Activated naive CD4-positive, alpha-beta T cell treated with anti-CD3 and anti-CD28 coated beads for 36 hours (primary cell): ENCODE measurements at regions not wholly inside any gene's neighbourhood (a gene's known extent, or its start where the extent isn't known, plus 50 kb on each side); places are given as distances from the start of the nearest gene placed in this dataset.
"Not testable (repeated sequence)": the region's sequence is repeated elsewhere in the genome, so short reads cannot be mapped to it uniquely, and the experiment has no call there.

Source experiments
- CTCF ChIA-PET: fragments of 350-600 bp; sonication (Branson Sonifier 250); formaldehyde crosslinking; loops from one replicate; lab custom pipeline; 2021; ENCODE audit warnings: antibody characterized with exemption; lab: Charles Lee
- DNase-seq: peaks from one replicate; pipeline ENCODE4 v3.0.0-alpha.2; 2020
- H3K27ac Mint-ChIP-seq: one replicate; pipeline ENCODE4 v1.8.0; 2021; ENCODE audit warnings: mild to moderate bottlenecking, mixed read lengths
- H3K27me3 Mint-ChIP-seq: one replicate; pipeline ENCODE4 v1.8.0; 2021; ENCODE audit warnings: low read depth, mixed read lengths
- H3K36me3 Mint-ChIP-seq: one replicate; pipeline ENCODE4 v1.8.0; 2021; ENCODE audit warnings: low read depth, mixed read lengths
- H3K4me1 Mint-ChIP-seq: one replicate; pipeline ENCODE4 v1.8.0; 2021; ENCODE audit warnings: low read depth, mixed read lengths
- H3K4me3 Mint-ChIP-seq: one replicate; pipeline ENCODE4 v1.8.0; 2021; ENCODE audit warnings: mild to moderate bottlenecking, moderate library complexity, mixed read lengths
- H3K9me3 Mint-ChIP-seq: one replicate; pipeline ENCODE4 v1.8.0; 2021; ENCODE audit warnings: mixed read lengths
- intact Hi-C: fragments of 100-400 bp; cut with micrococcal nuclease; formaldehyde crosslinking; loops from one replicate; pipeline ENCODE4 v1.15.1; 2023

DNA sequence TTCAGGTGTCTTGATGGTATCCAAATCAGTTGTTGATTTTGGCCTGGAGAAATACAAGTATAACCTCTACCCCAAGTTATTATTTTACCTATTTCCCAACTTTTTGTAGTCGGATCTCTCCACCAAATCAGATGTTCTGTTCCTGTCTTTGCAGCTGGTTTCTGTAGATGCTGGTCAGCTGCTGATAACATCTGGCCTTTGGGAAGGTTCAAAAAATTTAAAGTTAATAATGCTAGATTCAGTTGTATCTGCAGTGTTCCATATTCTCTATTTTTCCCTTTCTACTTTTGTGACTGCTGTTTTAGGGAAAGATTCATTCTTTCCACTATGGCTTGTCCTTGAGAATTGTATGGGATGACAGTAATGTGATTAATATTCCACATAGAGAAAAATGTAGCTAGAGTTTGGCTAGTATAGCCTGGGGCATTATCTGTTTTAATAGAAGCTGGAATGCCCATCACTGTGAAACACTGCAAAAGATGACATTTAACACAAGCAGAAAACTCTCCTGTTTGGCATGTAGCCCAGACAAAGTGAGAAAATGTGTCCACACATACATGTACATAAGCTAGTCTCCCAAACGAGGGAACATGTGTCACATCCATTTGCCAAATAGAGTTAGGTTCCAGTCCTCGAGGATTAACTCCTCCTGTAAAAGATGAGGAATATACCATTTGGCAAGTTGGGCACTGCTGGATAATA, 99.2 kb downstream of the ZNF100 start:
- DNase-seq, H3K4me3 Mint-ChIP-seq, H3K4me1 Mint-ChIP-seq, intact Hi-C loops, H3K27ac Mint-ChIP-seq, H3K27me3 Mint-ChIP-seq, CTCF ChIA-PET, H3K9me3 Mint-ChIP-seq, H3K36me3 Mint-ChIP-seq: not testable (repeated sequence)

DNA sequence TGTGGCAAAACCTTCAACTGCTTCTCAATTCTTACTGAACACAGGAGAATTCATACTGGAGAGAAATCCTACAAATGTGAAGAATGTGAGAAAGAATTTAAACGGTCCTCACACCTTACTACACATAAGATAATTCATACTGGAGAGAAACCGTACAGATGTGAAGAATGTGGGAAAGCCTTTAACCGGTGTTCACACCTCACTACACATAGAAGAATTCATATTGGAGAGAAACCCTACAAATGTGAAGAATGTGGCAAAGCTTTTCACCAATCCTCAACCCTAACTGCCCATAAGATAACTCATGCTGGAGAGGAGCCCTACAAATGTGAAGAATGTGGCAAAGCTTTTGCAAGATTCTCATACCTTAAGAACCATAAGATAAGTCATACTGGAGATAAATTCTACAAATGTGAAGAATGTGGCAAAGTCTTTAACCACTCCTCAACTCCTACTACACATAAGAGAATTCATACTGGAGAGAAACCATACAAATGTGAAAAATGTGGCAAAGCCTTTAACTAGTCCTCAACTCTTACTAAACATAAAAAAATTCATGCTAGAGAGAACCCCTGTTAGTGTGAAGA, 111.7 kb downstream of the ZNF100 start:
- H3K4me3 Mint-ChIP-seq = no peak overlapping the region
- no peaks in the 10 kb centered on the region for H3K4me1 Mint-ChIP-seq
- DNase-seq = no peak
- CTCF ChIA-PET = no interaction called here
- H3K27ac Mint-ChIP-seq = no peak overlapping the region
- H3K27me3 Mint-ChIP-seq = no peaks in the 10 kb centered on the region
- peaks cover 19% of the 10 kb centered on the region for H3K9me3 Mint-ChIP-seq
- peaks cover 12% of the 10 kb centered on the region for H3K36me3 Mint-ChIP-seq
- intact Hi-C loops = no loop called here

DNA sequence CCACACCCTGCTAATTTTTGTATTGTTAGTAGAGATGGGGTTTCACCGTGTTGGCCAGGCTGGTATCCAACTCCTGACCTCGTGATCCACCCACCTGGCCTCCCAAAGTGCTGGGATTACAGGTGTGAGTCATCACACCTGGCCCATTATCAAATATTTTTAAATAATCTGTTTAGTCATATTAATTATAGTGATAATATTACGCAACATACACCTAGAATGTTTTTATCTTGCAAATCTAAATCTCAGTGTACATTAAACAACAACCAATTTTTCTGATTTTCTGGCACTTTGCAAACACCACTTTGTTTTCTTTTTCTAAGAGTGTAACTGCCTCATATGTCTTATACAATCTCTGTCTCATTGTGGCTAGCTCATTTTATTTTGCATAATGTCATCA, 115.9 kb downstream of the ZNF100 start:
- CTCF ChIA-PET, H3K4me1 Mint-ChIP-seq, DNase-seq, H3K27ac Mint-ChIP-seq, intact Hi-C loops, H3K4me3 Mint-ChIP-seq, H3K27me3 Mint-ChIP-seq: not testable (repeated sequence)
- Mint-ChIP-seq H3K9me3 (peaks cover 33% of the 10 kb centered on the region), H3K36me3 (peaks cover 16% of the 10 kb centered on the region)

DNA sequence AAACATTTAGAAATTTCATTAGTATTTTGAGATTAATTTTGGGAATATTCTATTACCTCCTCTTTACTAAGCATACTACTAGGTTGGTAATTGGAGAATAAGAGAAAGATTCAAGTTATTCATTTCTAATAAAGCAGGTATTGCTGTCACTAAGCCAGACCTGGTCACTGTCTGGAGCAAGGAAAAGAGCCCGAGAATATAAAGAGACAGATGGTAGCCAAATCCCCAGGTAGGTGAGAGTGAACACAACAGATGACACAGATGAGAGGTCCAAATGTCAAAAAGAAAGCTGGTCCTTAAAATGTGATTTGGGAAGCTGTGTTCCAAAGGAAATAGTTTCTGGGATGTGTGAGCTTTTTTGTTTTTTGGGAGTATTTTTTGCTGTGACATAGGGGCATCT, 128.6 kb downstream of the ZNF100 start:
- no peak for DNase-seq
- Mint-ChIP-seq H3K27ac (no peak overlapping the region), H3K36me3 (no peaks in the 10 kb centered on the region), H3K4me3 (no peak overlapping the region), H3K4me1 (no peaks in the 10 kb centered on the region), H3K27me3 (no peaks in the 10 kb centered on the region), H3K9me3 (peaks cover 7% of the 10 kb centered on the region)
- CTCF ChIA-PET = no interaction called here
- intact Hi-C loops = no loop called here

DNA sequence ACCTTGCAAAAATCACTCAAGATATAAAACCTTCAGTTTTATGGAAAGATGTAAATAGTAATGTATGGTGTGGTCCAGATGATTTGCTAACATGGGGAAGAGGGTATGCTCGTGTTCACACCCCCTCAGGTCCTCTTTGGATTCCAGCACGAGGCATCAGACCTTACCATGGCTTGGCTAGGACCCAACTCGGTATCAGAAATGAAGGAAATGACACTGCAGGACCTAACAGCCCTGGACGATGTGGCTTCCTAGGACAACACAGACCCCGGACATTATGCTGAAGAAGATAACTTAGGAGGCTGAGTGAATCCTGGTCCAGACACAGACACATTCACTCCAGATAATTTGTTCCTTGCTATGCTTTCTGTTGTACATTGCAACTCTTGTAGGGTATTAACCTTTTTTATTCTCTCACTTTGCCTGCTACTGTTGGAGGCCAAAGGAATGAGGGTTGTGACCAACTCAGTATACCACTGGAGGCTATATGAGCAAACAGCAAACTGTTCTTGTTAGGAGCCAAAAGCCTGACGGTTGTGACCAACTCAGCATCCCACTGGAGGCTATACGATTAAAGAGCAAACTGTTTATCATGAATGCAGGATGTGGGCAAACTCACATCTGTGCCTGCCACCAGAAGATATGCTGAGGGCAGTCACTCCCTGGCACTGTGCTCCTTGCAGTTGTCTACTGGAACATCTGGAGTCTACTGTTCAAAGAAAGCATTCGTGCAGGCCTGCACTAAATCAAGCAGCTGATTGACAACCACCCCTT, 121.7 kb downstream of the ZNF429 start:
- no peak overlapping the region for H3K27ac Mint-ChIP-seq
- CTCF ChIA-PET = no interaction called here
- H3K4me3 Mint-ChIP-seq = no peak overlapping the region
- H3K27me3 Mint-ChIP-seq = no peaks in the 10 kb centered on the region
- DNase-seq = no peak
- H3K4me1 Mint-ChIP-seq = peaks cover 4% of the 10 kb centered on the region
- intact Hi-C loops = no loop called here
- no peaks in the 10 kb centered on the region for H3K9me3 Mint-ChIP-seq
- no peaks in the 10 kb centered on the region for H3K36me3 Mint-ChIP-seq

DNA sequence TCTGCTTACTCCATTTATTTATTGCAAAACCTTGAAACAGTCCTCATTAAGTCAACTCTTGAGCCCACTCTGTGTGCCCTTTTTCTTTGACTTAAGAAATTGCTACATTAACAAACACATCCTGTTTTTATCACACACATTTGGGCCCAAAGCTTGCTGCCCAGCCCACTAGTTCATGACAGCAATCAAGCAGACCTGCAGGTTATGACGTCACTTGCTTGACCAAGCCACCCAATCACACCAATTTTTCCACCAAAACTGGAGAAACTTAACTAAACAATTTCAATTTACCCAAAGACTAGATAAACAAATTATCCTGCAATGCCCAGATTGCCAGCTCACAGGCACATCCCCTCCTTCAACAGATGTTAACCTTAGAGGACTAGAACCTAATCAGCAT, 120.7 kb downstream of the ZNF429 start:
- H3K36me3 Mint-ChIP-seq = no peaks in the 10 kb centered on the region
- no peaks in the 10 kb centered on the region for H3K27me3 Mint-ChIP-seq
- no peak for DNase-seq
- H3K9me3 Mint-ChIP-seq = no peaks in the 10 kb centered on the region
- CTCF ChIA-PET = interaction anchor here (0.6 kb wide), 1 partner anchor 1300 kb away, joined by 3 read pairs; no protein-coding TSS in a partner anchor
- no peak overlapping the region for H3K27ac Mint-ChIP-seq
- H3K4me1 Mint-ChIP-seq = peaks cover 4% of the 10 kb centered on the region
- intact Hi-C loops = no loop called here
- no peak overlapping the region for H3K4me3 Mint-ChIP-seq

DNA sequence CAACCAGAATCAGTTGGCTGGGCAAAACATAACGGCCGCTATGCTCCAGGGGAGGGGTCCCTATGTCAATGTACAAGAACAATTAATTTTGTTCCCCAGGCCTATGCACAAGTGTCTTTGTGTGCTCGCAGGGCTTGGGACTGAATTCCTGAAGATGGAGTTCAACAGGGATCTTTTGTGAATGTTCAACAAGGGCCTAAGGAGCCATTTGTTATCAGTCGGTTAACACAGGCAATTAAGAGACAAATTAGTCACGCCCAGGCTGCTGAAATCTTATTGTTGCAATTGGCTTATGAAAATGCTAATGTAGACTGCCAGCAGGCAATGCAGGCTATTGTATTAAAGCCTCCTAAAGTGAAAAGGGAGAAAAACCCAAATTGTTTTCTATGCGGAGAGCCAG, 117.5 kb downstream of the ZNF429 start:
- Mint-ChIP-seq H3K27ac (no peak overlapping the region), H3K36me3 (no peaks in the 10 kb centered on the region), H3K9me3 (no peaks in the 10 kb centered on the region), H3K27me3 (no peaks in the 10 kb centered on the region), H3K4me1 (peaks cover 4% of the 10 kb centered on the region), H3K4me3 (no peak overlapping the region)
- intact Hi-C loops = no loop called here
- CTCF ChIA-PET = no interaction called here
- no peak for DNase-seq

DNA sequence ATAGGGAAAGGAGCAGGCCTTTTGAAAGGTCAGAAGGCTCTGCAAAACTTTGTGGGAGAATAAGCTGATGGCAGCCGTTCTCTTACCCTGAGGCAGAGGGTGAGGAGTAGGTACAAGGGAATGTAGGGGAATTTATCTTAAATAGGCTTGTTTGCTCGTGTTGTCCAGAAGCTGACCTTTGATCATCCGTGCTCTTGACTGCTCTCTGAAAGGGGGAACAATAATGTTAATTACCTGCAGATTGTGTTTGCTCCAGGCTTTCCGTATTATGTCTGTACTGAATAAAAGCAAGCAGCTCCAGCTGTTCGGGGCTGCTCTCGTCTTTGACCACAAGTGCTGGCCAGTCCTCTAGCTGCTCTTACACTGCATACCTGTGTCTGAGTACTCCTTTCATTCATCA, 116.3 kb downstream of the ZNF429 start:
- no peak overlapping the region for H3K27ac Mint-ChIP-seq
- H3K4me3 Mint-ChIP-seq = no peak overlapping the region
- no peaks in the 10 kb centered on the region for H3K4me1 Mint-ChIP-seq
- CTCF ChIA-PET = no interaction called here
- H3K36me3 Mint-ChIP-seq = no peaks in the 10 kb centered on the region
- no peaks in the 10 kb centered on the region for H3K9me3 Mint-ChIP-seq
- intact Hi-C loops = no loop called here
- no peak for DNase-seq
- H3K27me3 Mint-ChIP-seq = no peaks in the 10 kb centered on the region

DNA sequence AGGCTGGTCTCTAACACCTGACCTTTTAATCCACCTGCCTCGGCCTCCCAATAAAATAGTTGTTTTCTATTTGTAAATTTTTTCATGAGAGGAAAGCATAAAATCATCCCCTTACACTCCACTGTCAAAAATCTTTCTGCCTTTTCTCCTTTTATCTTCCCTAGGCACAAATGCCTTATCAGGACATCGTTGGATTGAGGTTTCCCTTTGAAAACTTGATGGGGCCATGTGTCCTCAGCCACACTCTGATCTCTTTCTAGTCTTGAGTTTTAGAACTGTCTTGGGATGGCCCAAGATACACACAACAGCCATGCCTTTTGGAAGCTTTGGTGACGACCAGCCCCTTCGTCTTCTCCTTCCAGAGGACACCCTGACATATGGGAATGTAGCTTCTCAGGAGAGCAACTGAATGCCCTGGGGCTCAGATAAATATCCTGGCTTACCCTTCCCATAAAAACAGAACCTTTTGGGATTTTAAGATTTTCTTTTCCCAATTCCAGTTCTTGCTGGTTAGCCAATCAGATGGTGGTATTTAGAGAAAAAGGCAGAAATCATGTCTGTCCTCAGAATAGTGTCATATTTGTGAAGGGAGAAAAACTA, 112.4 kb downstream of the ZNF429 start:
- DNase-seq = no peak
- Mint-ChIP-seq H3K4me3 (no peak overlapping the region), H3K36me3 (no peaks in the 10 kb centered on the region), H3K27me3 (no peaks in the 10 kb centered on the region), H3K9me3 (no peaks in the 10 kb centered on the region), H3K4me1 (no peaks in the 10 kb centered on the region), H3K27ac (no peak overlapping the region)
- intact Hi-C loops = no loop called here
- CTCF ChIA-PET = no interaction called here

DNA sequence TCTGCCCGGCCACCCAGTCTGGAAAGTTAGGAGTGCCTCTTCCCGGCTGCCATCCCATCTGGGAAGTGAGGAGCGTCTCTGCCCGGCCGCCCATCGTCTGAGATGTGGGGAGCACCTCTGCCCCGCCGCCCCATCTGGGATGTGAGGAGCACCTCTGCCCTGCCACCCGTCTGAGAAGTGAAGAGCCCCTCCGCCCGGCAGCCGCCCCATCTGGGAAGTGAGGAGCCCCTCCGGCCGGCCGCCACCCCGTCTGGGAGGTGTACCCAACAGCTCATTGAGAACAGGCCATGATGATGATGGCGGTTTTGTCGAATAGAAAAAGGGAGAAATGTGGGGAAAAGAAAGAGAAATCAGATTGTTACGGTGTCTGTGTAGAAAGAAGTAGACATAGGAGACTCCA, 109.4 kb downstream of the ZNF429 start:
- CTCF ChIA-PET, intact Hi-C loops, H3K9me3 Mint-ChIP-seq, DNase-seq, H3K36me3 Mint-ChIP-seq, H3K4me1 Mint-ChIP-seq, H3K27me3 Mint-ChIP-seq, H3K27ac Mint-ChIP-seq, H3K4me3 Mint-ChIP-seq: not testable (repeated sequence)

DNA sequence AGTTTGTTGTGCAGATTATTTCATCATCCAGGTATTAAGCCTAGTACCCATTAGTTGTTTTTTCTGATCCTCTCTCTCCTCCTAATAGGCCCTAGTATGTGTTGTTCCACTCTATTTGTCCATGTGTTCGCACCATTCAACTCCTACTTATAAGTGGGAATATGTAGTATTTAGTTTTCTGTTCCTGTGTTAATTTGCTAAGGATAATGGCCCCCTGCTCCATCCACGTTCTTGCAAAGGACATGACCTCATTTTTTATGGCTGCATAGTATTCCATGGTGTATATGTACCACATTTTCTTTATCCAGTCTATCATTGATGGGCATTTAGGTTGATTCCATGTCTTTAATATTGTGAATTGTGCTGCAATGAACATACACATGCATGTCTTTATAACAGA, 107.8 kb downstream of the ZNF429 start:
- CTCF ChIA-PET, H3K4me3 Mint-ChIP-seq, H3K27ac Mint-ChIP-seq: not testable (repeated sequence)

DNA sequence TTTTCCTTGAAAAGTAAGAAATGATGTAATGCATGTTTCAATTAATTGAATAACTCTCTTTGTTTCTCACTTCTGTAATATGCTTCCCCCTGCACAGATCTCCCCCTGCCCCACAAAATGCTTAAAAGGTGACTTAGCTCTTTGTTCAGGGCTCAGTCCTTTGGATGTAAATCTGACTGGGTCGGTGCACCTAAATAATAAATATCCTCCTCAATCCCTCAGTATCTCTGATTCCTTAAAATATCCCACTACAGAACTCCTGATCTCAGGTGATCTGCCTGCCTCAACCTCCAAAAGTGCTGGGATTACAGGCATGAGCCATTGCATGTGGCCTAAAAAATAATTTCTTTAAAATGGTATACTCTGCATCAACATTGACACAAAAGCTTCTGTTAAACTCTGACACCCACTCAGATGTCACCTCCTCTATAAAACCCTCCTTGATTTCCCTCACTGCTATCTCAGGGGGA, 107.0 kb downstream of the ZNF429 start:
- Mint-ChIP-seq H3K4me1 (no peaks in the 10 kb centered on the region), H3K27me3 (no peaks in the 10 kb centered on the region), H3K4me3 (no peak overlapping the region), H3K36me3 (no peaks in the 10 kb centered on the region), H3K9me3 (no peaks in the 10 kb centered on the region), H3K27ac (no peak overlapping the region)
- intact Hi-C loops = no loop called here
- no peak for DNase-seq
- CTCF ChIA-PET = interaction anchor here (0.5 kb wide), 1 partner anchor 80 kb away, joined by 4 read pairs; no protein-coding TSS in a partner anchor

More for the DNA sequence above, 107.8 kb downstream of the ZNF429 start:
- intact Hi-C loops, H3K27me3 Mint-ChIP-seq, H3K9me3 Mint-ChIP-seq, H3K36me3 Mint-ChIP-seq, H3K4me1 Mint-ChIP-seq, DNase-seq: not testable (repeated sequence)
